ENCODE measurements at regions not wholly inside any gene's neighbourhood (a gene's known extent, or its start where the extent isn't known, plus 50 kb on each side); places are given as distances from the start of the nearest gene placed in this dataset.

- TF ChIP-seq, protein P1, sequence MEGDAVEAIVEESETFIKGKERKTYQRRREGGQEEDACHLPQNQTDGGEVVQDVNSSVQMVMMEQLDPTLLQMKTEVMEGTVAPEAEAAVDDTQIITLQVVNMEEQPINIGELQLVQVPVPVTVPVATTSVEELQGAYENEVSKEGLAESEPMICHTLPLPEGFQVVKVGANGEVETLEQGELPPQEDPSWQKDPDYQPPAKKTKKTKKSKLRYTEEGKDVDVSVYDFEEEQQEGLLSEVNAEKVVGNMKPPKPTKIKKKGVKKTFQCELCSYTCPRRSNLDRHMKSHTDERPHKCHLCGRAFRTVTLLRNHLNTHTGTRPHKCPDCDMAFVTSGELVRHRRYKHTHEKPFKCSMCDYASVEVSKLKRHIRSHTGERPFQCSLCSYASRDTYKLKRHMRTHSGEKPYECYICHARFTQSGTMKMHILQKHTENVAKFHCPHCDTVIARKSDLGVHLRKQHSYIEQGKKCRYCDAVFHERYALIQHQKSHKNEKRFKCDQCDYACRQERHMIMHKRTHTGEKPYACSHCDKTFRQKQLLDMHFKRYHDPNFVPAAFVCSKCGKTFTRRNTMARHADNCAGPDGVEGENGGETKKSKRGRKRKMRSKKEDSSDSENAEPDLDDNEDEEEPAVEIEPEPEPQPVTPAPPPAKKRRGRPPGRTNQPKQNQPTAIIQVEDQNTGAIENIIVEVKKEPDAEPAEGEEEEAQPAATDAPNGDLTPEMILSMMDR (conservative IDR thresholded peaks at IDR 0.05; ENCODE audit: low read depth in 2 of 2): no peak
- TF ChIP-seq, protein P2, sequence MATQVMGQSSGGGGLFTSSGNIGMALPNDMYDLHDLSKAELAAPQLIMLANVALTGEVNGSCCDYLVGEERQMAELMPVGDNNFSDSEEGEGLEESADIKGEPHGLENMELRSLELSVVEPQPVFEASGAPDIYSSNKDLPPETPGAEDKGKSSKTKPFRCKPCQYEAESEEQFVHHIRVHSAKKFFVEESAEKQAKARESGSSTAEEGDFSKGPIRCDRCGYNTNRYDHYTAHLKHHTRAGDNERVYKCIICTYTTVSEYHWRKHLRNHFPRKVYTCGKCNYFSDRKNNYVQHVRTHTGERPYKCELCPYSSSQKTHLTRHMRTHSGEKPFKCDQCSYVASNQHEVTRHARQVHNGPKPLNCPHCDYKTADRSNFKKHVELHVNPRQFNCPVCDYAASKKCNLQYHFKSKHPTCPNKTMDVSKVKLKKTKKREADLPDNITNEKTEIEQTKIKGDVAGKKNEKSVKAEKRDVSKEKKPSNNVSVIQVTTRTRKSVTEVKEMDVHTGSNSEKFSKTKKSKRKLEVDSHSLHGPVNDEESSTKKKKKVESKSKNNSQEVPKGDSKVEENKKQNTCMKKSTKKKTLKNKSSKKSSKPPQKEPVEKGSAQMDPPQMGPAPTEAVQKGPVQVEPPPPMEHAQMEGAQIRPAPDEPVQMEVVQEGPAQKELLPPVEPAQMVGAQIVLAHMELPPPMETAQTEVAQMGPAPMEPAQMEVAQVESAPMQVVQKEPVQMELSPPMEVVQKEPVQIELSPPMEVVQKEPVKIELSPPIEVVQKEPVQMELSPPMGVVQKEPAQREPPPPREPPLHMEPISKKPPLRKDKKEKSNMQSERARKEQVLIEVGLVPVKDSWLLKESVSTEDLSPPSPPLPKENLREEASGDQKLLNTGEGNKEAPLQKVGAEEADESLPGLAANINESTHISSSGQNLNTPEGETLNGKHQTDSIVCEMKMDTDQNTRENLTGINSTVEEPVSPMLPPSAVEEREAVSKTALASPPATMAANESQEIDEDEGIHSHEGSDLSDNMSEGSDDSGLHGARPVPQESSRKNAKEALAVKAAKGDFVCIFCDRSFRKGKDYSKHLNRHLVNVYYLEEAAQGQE (IDR thresholded peaks at IDR 0.05; ENCODE audit: unreplicated experiment): no peak
- TF ChIP-seq STAT1 (IDR thresholded peaks at IDR 0.05; ENCODE audit: unreplicated experiment) (no peak), JUNB (IDR thresholded peaks at IDR 0.05; ENCODE audit: unreplicated experiment) (no peak), EZH2phosphoT487 (IDR thresholded peaks at IDR 0.05; ENCODE audit: unreplicated experiment) (no peak), EZH2 (IDR thresholded peaks at IDR 0.05; ENCODE audit: low read depth, unreplicated experiment) (no peak)
Observed at GRCh38 chr4:157727163-157727562, 445.7 kb downstream of the GASK1B start.
